DOHH2 (cell line): ENCODE measurements at regions not wholly inside any gene's neighbourhood (a gene's known extent, or its start where the extent isn't known, plus 50 kb on each side); places are given as distances from the start of the nearest gene placed in this dataset.

Source experiments
- H3F3A ChIP-seq: fragments of 200-600 bp; sonication (generic), shearing (Covaris generic); 2 replicates; pipeline ENCODE4 v1.6.0; 2016; ENCODE audit warnings: antibody characterized with exemption, mild to moderate bottlenecking; ENCODE audit not compliant: control insufficient read depth, insufficient read depth
- H3K27ac ChIP-seq: fragments of 200-600 bp; sonication (generic); 2 replicates; pipeline ENCODE4 v1.5.1; 2014; ENCODE audit warnings: low read depth, mild to moderate bottlenecking, low read length, moderate library complexity
- H3K27me3 ChIP-seq: fragments of 200-600 bp; sonication (generic); 2 replicates; pipeline ENCODE4 v1.6.1; 2014; ENCODE audit warnings: mild to moderate bottlenecking, low read length, mixed read lengths; ENCODE audit not compliant: control insufficient read depth
- H3K36me3 ChIP-seq: fragments of 200-600 bp; sonication (generic); 2 replicates; pipeline ENCODE4 v1.6.1; 2014; ENCODE audit warnings: mild to moderate bottlenecking, low read length, moderate library complexity, mixed read lengths; ENCODE audit not compliant: control insufficient read depth
- H3K4me1 ChIP-seq: fragments of 200-600 bp; sonication (generic); 2 replicates; pipeline ENCODE4 v1.6.1; 2014; ENCODE audit warnings: mild to moderate bottlenecking, low read length, mixed read lengths; ENCODE audit not compliant: control insufficient read depth
- H3K4me2 ChIP-seq: fragments of 200-600 bp; sonication (generic); 2 replicates; pipeline ENCODE4 v1.6.0; 2014; ENCODE audit warnings: mild to moderate bottlenecking, low read length, moderate library complexity
- H3K4me3 ChIP-seq: fragments of 200-600 bp; sonication (generic); 2 replicates; pipeline ENCODE4 v1.5.1; 2014; ENCODE audit warnings: mild to moderate bottlenecking, low read length, mixed read lengths
- H3K79me2 ChIP-seq: fragments of 200-600 bp; sonication (generic); 2 replicates; pipeline ENCODE4 v1.6.1; 2014; ENCODE audit warnings: mild to moderate bottlenecking, low read length, mixed read lengths; ENCODE audit not compliant: control insufficient read depth
- H3K9me2 ChIP-seq: fragments of 200-600 bp; sonication (generic); replicated peaks from 2 replicates; pipeline ENCODE4 v1.6.1; 2014; ENCODE audit warnings: mild to moderate bottlenecking, low read length, mixed read lengths; ENCODE audit not compliant: control insufficient read depth
- H3K9me3 ChIP-seq: fragments of 200-600 bp; sonication (generic); 2 replicates; pipeline ENCODE4 v1.6.1; 2014; ENCODE audit warnings: antibody characterized with exemption, low read length, mixed read lengths; ENCODE audit not compliant: control insufficient read depth, insufficient read depth
- H4K20me1 ChIP-seq: fragments of 200-600 bp; sonication (generic); 2 replicates; pipeline ENCODE4 v1.6.0; 2014; ENCODE audit warnings: low read depth, mild to moderate bottlenecking, antibody characterized with exemption, low read length, moderate library complexity; ENCODE audit not compliant: control insufficient read depth, insufficient read depth
- EZH2phosphoT487 ChIP-seq: fragments of 200-600 bp; sonication (generic); IDR thresholded peaks from 2 replicates; pipeline ENCODE4 v1.6.1; 2017; ENCODE audit warnings: borderline replicate concordance, mild to moderate bottlenecking, antibody characterized with exemption, low read length, moderate library complexity, mixed read lengths
- TF ChIP-seq, protein P1 (sequence below): fragments of 200-600 bp; sonication (generic); IDR thresholded peaks from one replicate; pipeline ENCODE4 v1.5.1; 2014; ENCODE audit warnings: antibody characterized with exemption, mild to moderate bottlenecking, low read depth, low read length; ENCODE audit not compliant: poor library complexity, severe bottlenecking

DNA sequence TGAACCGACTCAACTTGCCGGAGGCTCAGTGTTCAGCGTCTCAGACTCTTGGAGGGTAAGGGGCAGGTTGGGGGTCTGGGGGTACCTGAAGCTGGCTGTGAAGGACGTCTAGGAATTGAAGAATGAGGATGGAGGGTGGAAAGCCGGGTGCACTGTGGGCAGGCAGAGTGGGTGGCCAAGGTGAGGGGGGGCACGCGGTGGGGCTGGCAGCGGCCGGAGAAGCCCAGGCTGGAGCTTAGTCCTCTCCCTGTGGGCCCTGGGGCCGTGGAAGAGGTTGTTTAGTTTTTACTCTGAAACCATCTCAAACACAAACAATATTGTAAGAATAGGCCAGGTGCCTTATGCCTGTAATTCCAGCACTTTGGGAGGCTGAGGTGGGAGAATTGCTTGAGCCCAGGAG is 83.4 kb downstream of the UNCX start:
- H3K4me1 ChIP-seq = no peaks in the 10 kb centered on the region
- no peaks in the 10 kb centered on the region for H3K27me3 ChIP-seq
- H4K20me1 ChIP-seq = no peaks in the 10 kb centered on the region
- H3K79me2 ChIP-seq = no peaks in the 10 kb centered on the region
- H3K9me2 ChIP-seq = no peaks in the 10 kb centered on the region
- H3K36me3 ChIP-seq = no peaks in the 10 kb centered on the region
- peaks cover 7% of the 10 kb centered on the region; the same call in 1 of the 2 replicates for H3K9me3 ChIP-seq
- no peak overlapping the region for H3K27ac ChIP-seq
- no peak overlapping the region for H3K4me2 ChIP-seq
- H3K4me3 ChIP-seq = no peak overlapping the region
- TF ChIP-seq, protein P1, sequence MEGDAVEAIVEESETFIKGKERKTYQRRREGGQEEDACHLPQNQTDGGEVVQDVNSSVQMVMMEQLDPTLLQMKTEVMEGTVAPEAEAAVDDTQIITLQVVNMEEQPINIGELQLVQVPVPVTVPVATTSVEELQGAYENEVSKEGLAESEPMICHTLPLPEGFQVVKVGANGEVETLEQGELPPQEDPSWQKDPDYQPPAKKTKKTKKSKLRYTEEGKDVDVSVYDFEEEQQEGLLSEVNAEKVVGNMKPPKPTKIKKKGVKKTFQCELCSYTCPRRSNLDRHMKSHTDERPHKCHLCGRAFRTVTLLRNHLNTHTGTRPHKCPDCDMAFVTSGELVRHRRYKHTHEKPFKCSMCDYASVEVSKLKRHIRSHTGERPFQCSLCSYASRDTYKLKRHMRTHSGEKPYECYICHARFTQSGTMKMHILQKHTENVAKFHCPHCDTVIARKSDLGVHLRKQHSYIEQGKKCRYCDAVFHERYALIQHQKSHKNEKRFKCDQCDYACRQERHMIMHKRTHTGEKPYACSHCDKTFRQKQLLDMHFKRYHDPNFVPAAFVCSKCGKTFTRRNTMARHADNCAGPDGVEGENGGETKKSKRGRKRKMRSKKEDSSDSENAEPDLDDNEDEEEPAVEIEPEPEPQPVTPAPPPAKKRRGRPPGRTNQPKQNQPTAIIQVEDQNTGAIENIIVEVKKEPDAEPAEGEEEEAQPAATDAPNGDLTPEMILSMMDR = no peak
- TF ChIP-seq EZH2phosphoT487 = no peak
- H3F3A ChIP-seq = no peaks in the 10 kb centered on the region

DNA sequence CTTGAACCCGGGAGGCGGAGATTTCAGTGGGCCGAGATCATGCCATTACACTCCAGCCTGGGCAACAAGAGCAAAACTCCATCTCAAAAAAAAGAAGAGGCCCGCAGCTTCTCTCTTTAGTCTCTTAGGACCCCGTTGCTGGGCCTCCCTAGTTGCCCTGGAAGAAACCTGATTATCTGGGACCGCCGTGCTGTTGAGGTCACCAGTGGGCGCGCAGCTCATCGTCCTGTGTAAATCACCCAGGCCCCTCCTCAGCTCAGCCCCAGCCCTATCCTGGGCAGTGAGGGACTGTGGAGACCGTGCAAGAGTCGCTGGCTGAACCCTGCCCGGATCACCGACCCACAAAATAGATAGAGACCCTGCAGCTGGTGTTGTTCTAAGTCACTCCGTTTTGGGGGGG is 85.0 kb downstream of the UNCX start:
- Histone ChIP-seq H3K4me3 (no peak overlapping the region), H3K27me3 (no peaks in the 10 kb centered on the region), H3K27ac (no peak overlapping the region), H3F3A (no peaks in the 10 kb centered on the region), H3K4me1 (no peaks in the 10 kb centered on the region), H4K20me1 (no peaks in the 10 kb centered on the region), H3K36me3 (no peaks in the 10 kb centered on the region), H3K9me2 (no peaks in the 10 kb centered on the region), H3K4me2 (no peak overlapping the region), H3K9me3 (peaks cover 7% of the 10 kb centered on the region; the same call in 1 of the 2 replicates), H3K79me2 (no peaks in the 10 kb centered on the region)
- TF ChIP-seq, protein P1 = no peak
- no peak for TF ChIP-seq EZH2phosphoT487

DNA sequence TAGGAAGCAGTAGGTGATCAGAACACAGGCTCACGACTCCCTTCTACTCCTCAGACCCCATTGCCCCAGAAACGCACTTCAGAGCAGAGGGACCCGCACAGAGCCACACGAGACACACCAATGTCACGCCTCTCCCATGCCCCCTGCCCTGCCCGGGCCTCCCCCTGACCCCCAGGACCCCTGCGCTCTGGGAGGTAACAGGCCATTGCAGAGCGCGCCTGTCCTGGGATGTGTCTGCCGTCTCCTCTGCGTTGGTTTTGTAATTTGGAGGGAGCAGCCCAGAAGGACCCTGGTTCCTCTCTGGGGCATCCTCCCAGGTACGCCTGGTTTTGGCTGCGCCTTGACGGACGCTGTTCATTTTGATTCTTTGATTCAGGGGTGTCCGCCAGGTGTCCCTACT is 85.4 kb downstream of the UNCX start:
- peaks cover 7% of the 10 kb centered on the region; the same call in 1 of the 2 replicates for H3K9me3 ChIP-seq
- H3F3A ChIP-seq = no peaks in the 10 kb centered on the region
- TF ChIP-seq EZH2phosphoT487 = no peak
- TF ChIP-seq, protein P1 = no peak
- no peaks in the 10 kb centered on the region for H3K27me3 ChIP-seq
- no peaks in the 10 kb centered on the region for H3K79me2 ChIP-seq
- no peaks in the 10 kb centered on the region for H4K20me1 ChIP-seq
- H3K9me2 ChIP-seq = no peaks in the 10 kb centered on the region
- H3K4me3 ChIP-seq = no peak overlapping the region
- H3K4me2 ChIP-seq = no peak overlapping the region
- no peaks in the 10 kb centered on the region for H3K4me1 ChIP-seq
- no peaks in the 10 kb centered on the region for H3K36me3 ChIP-seq
- H3K27ac ChIP-seq = no peak overlapping the region

DNA sequence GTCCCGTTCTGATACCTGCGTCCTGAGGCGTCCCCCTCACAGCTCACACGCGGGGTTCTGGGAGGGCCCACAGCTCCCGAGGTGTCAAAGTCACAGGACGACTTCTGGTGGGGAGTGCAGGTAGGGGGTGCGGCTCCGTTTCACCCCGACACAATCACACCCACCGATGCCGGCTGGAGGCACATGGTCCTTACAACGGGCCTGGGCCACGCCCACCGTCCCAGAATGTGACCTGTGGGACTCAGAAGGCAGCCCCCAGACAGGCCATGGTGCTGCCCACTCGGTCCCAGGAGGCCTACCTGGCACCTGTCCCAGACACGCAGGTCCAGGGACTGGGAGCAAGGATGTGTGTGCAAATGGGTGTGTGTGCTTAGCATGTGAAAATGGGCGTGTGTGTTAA is 86.0 kb downstream of the UNCX start:
- H3K4me2 ChIP-seq = no peak overlapping the region
- no peaks in the 10 kb centered on the region for H3F3A ChIP-seq
- TF ChIP-seq EZH2phosphoT487 = no peak
- TF ChIP-seq, protein P1 = no peak
- H3K79me2 ChIP-seq = no peaks in the 10 kb centered on the region
- H3K9me2 ChIP-seq = no peaks in the 10 kb centered on the region
- peaks cover 7% of the 10 kb centered on the region; the same call in 1 of the 2 replicates for H3K9me3 ChIP-seq
- H3K4me1 ChIP-seq = no peaks in the 10 kb centered on the region
- H3K4me3 ChIP-seq = no peak overlapping the region
- no peaks in the 10 kb centered on the region for H3K36me3 ChIP-seq
- no peak overlapping the region for H3K27ac ChIP-seq
- H4K20me1 ChIP-seq = no peaks in the 10 kb centered on the region
- H3K27me3 ChIP-seq = no peaks in the 10 kb centered on the region
